ENCODE measurements at regions not wholly inside any gene's neighbourhood (a gene's known extent, or its start where the extent isn't known, plus 50 kb on each side); places are given as distances from the start of the nearest gene placed in this dataset.

GRCh38 chr15:31208817-31209216 is 107.3 kb upstream of the TRPM1 start:
- in situ Hi-C loops (cut with HindIII; ENCODE audit: low sequenced_read_pairs): no loop called here
- no peak for TF ChIP-seq CTCF (IDR thresholded peaks at IDR 0.05; ENCODE audit: low read depth, low read length)
- DNase-seq (ENCODE audit: low read depth, low spot score): no peak
- H3K4me3 ChIP-seq (ENCODE audit: low read depth, low read length): no peak overlapping the region

DNA sequence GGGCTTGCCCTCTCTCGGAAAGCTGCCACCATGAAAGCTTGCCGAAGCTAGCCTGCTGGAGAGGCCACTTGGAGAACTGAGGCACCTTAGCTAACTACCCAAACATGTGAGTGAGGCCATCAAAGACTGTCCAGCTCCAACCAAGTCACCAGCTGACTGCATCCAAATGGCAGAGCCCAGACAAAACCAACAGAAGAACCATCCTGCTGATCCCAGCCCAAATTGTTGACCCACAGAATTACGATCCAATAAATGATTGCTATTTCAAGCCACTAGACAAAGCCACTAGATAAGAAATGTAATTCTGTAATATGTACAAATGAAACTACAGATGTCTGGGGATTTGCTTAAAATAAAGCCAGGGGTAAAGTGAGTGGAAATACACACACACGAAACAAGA is 109.8 kb upstream of the TRPM1 start:
- no peak for DNase-seq (ENCODE audit: low read depth, low spot score)
- in situ Hi-C loops (cut with HindIII; ENCODE audit: low sequenced_read_pairs): loop anchor here (10.0 kb wide), 1 partner anchor 283 kb away; no protein-coding TSS in a partner anchor
- no peak for TF ChIP-seq CTCF (IDR thresholded peaks at IDR 0.05; ENCODE audit: low read depth, low read length)
- H3K4me3 ChIP-seq (ENCODE audit: low read depth, low read length): no peak overlapping the region

DNA sequence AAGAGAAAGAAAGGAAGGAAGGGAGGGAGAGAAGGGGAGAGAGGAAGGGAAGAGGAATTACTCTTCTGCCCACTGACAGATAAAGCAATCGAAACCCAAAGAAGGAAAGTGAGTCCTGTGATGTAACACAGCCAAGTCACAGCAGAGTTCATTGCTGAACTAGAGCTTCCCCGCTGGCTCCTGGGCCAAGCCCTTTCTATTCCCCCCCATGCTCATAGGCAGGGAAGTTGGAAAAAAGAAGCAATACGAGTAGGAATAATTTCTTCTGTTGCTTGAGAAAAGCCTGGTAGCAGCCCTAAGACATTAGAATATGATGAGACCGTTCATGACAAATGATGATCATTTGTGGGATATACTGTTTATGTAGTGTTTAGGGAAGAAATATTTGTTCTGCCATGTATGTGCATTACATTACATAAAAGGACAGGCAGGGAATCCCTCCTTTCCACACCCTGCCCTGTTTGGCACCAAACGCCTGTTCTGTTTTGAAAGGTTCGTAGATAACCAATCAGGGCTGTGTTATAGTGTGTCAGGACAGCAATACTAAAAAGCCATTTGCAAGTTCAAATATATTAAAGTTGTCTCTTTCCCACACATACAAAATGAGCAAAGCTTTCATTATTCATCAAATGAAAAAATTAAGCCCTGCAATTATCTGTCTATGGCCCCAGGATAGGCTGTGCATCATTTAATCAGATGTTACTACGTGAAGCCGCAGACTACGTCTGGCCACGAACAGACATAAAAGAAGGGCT is 111.0 kb upstream of the TRPM1 start:
- no peak for DNase-seq (ENCODE audit: low read depth, low spot score)
- in situ Hi-C loops (cut with HindIII; ENCODE audit: low sequenced_read_pairs): loop anchor here (10.0 kb wide), 1 partner anchor 282 kb away; no protein-coding TSS in a partner anchor
- no peak for TF ChIP-seq CTCF (IDR thresholded peaks at IDR 0.05; ENCODE audit: low read depth, low read length)
- no peak overlapping the region for H3K4me3 ChIP-seq (ENCODE audit: low read depth, low read length)

GRCh38 chr15:31214158-31214863 is 112.3 kb upstream of the KLF13 start:
- no peak for TF ChIP-seq CTCF (IDR thresholded peaks at IDR 0.05; ENCODE audit: low read depth, low read length)
- in situ Hi-C loops (cut with HindIII; ENCODE audit: low sequenced_read_pairs): loop anchor here (10.0 kb wide), 1 partner anchor 280 kb away; no protein-coding TSS in a partner anchor
- DNase-seq (ENCODE audit: low read depth, low spot score): no peak
- H3K4me3 ChIP-seq (ENCODE audit: low read depth, low read length): no peak overlapping the region

DNA sequence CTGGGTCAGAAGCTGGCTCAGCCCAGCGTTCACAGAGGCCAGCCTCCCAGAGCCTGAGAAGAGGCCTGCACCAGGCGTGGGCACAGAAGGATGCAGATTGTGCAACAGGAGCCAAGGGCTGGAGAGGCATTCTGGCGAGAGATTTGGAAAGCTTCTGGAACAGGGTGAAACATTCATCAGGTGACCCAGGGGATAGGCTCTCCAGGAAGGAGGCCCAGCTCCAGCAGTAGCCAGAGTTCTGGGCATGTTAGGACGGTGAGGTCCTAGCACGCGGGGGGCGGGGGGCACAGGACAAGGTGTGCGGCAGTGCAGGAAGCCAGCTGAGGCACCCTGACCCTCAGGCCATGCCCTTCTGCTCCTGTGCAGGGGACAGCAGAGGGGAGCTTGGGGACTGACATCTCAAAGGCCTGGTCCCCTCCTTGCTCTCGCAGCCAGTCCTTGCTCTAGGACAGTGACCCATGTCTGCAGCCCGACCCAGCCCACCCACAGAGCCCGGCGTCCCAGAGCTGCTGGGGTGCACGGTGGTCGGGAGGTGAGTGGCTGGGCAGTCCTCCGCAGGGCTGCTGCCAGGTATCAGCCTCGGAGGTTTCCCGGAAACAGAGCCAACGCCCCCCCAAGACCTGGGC is 111.7 kb upstream of the KLF13 start:
- no peak for DNase-seq (ENCODE audit: low read depth, low spot score)
- in situ Hi-C loops (cut with HindIII; ENCODE audit: low sequenced_read_pairs): loop anchor here (10.0 kb wide), 1 partner anchor 280 kb away; no protein-coding TSS in a partner anchor
- no peak overlapping the region for H3K4me3 ChIP-seq (ENCODE audit: low read depth, low read length)
- TF ChIP-seq CTCF (IDR thresholded peaks at IDR 0.05; ENCODE audit: low read depth, low read length): no peak

DNA sequence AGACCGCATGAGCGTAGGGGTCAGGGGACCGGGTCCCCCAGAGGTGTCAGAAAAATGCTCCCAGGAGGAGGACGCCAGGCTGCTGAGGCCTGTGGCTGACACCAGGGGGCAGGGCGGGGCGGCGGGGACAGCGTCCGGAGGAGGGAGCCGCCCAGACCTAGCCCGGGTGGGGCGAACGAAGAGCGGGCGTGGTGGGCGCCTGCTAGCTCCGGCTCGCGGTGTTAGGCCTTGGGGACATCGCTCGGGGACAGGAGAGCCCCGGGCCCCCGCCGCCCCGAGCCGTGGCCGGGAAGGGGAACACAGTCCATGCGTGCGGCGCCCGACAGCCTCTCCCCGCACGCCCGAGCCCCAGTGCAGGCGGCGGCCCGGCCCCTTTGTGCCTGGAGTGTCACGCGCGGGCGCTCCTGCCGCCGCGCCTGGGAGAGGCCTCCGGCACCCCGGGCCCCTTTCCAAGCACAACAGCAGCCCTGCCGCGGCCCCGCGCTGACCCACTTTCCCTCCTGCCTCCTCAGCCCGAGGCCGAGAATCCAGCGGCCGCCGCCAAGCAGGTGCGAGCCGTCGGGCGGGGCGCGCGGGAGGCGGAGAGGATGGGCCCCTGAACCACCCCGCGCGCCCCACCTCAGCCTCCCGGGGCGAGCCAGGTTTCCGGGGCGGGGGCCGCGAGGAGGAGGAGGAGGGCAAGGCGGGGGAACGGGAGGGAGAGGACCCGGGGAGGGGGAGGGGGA is 111.0 kb upstream of the KLF13 start:
- peak; percentile 82 for TF ChIP-seq CTCF (IDR thresholded peaks at IDR 0.05; ENCODE audit: low read depth, low read length)
- in situ Hi-C loops (cut with HindIII; ENCODE audit: low sequenced_read_pairs): loop anchor here (10.0 kb wide), 1 partner anchor 279 kb away; no protein-coding TSS in a partner anchor
- peak overlapping the region; percentile 36 for H3K4me3 ChIP-seq (ENCODE audit: low read depth, low read length)
- DNase-seq (ENCODE audit: low read depth, low spot score): peak; percentile 49
